ENCODE measurements at regions not wholly inside any gene's neighbourhood (a gene's known extent, or its start where the extent isn't known, plus 50 kb on each side); places are given as distances from the start of the nearest gene placed in this dataset.

- TF ChIP-seq CTCF (IDR thresholded peaks at IDR 0.05) = no peak
- no peak for TF ChIP-seq POLR2A (IDR thresholded peaks at IDR 0.05)
These were observed 338.0 kb upstream of the PTCHD4 start for GRCh38 chr6:48449002-48449401.
